ENCODE measurements at regions not wholly inside any gene's neighbourhood (a gene's known extent, or its start where the extent isn't known, plus 50 kb on each side); places are given as distances from the start of the nearest gene placed in this dataset.
"Not testable (repeated sequence)": the region's sequence is repeated elsewhere in the genome, so short reads cannot be mapped to it uniquely, and the experiment has no call there.

DNA sequence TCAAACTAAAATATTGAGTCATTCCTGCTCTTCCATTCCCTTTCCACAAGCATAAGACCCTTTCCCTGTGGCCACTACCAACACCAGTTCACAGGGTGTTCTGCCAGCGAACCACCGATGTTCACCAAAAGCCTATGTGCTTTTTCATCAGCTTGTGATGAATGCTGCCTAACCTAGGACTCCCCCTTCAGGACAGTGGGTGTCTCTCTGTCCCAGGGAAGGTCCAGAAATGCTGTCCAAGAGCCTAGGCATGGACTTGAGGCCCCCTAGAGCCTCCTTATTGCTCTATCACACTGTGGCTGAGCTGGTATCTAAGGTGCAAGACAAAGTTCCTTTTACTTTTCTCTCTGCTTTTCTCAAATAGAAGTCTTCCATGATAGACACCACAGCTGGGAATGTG lies 1015.6 kb downstream of the PCDH19 start:
- DNase-seq: peak; percentile 21

DNA sequence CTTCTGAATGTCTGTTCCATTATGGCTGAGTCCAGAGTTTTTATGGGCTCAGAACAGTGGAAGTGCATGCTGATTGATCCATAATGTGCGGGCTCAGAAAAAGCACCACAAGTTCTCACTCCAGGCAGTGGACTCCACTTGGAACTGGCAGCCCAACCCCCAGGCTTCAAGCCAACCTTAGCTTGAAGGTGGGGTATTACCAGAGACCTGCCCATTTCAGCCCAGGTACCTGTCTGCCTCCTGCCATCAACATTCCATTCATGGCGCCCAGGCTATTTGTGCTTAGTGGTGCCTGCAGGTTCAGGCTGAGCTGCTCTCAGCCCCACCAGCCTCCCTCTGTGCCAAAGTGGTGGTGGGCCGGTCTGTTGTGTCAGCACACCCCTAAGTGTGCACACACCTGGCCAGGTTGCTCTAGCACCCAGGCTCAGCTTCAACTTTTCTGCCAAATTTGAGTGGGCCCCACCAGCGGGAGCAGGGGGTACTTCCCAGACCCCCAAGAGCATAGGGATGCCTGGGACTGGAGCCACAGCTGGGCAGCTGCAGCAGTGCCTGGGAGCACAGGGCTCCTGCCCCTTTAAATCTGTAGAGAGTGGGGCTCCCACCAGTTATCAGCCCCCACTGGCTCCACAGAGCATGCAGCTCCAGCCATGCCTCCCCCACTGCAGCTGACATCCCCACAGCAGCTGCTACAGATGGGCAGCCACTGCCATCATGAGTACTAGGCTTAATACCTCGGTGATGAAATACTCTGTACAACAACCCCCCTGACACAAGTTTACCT lies 1025.3 kb downstream of the PCDH19 start:
- DNase-seq: no peak

DNA sequence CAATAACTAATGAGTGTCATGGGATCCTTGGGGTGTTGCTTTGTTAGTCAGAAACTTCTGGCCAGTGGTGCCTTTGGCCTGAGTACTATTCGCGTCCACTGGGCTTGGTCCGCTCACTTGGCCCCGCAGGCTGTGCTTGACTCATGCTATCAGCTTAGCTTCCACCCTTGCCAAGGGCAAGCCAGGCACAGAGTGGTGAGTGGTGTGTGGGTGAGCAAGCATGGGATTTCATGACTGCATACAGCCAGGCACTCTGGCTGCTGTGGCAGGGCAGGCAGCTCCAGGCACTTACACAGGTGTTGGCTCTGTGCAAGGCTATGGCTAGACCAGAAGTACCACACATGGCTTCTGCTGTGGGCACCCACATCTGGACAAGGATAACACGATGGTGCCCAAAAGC lies 1026.3 kb downstream of the PCDH19 start:
- no peak for DNase-seq

DNA sequence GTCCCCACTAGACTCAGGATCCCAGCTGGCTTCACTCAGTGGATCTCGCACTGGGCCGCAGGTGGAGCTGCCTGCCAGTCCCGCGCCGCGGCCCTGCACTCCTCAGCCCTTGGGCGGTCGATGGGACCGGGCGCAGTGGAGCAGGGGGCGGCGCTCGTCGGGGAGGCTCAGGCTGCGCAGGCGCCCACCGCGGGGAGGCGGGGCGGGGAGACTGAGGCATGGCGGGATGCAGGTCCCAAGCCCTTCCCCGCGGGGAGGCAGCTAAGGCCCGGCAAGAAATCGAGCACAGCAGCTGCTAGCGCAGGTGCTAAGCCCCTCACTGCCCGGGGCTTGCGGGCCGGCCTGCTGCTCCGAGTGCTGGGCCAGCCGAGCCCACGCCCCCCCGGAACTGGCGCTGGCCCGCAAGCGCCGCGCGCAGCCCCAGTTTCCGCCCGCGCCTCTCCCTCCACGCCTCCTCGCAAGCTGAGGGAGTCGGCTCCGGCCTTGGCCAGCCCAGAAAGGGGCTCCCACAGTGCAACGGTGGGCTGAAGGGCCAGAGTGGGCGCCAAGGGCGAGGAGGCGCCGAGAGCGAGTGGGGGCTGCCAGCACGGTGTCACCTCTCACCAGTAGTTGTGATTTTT lies 1038.0 kb downstream of the PCDH19 start:
- peak; percentile 68 for DNase-seq

DNA sequence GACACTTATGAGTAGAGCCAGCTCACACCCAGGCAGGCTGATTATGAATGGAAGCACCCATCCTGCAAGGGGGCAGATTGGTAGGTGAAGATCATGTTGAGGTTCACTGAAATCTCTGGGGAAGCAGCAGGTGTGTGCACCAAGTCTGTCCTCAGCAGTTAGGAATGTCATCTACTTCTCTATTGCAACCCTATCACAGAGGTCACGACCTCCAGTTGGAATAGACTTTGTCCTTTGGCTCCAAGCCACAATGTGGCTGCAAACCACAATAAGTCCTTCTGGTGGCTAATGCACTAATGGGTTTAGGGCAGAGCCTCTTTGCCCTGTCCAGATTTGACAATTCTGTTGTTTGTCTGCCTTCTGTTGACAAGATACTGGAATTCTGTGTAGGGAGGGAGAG lies 1056.7 kb downstream of the PCDH19 start:
- peak; percentile 25 for DNase-seq

DNA sequence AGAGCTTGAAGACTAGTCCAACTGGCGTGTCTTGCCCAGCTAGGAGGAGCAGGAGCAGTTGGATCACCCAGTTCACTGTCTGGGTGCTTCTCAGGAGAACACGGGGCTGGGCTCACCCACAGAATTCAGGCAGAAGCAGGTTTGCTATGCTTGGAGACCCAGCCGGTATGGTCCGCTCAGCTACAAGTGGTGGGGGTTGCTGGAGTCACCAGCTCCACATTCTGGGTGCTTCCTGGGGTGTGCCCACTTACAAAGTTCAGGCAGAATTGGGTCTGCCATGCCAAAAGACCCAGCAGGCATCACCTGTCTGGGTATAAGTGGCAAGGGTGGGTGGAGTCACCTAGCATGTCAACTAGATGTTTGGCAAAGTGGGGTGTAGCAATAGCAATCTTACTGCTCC lies 1061.8 kb downstream of the PCDH19 start:
- no peak for DNase-seq

DNA sequence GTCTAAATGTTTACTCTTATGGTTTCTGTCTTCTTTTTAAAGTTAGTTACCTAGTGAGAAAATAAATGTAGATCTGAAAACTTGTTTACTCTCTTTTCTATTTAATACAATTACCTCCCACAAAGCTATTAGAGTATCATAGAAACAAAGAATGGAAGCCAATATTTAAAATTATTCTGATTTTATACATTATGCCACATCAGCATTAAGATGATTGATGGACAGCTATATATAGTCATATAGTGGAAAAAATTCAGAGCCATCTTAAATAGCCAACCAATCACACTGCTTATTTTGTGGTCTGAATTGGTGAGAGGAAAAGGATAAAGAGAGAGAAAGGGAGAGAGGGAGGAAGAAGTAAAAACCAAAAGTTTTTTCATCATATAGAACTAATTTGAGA lies 1101.8 kb downstream of the PCDH19 start:
- DNase-seq: no peak

DNA sequence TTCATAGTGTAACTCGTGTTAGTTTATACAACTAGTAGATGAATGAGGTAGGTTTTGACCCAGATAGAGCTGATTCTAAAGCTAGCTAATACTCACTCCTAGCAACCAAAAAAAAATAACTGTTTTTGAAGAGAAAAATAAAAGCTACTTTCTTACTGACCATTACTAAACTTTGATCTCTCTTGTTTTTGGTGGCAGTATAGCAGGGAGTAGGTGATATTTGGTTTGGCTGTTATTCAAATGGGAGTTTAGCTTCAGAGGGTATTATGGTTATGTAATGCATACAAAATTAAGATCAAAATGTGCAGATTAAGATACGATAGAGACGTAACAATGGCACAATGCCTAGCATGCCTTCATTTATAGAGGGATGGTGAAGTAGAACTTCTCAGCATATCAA lies 1104.5 kb downstream of the PCDH19 start:
- DNase-seq: no peak

DNA sequence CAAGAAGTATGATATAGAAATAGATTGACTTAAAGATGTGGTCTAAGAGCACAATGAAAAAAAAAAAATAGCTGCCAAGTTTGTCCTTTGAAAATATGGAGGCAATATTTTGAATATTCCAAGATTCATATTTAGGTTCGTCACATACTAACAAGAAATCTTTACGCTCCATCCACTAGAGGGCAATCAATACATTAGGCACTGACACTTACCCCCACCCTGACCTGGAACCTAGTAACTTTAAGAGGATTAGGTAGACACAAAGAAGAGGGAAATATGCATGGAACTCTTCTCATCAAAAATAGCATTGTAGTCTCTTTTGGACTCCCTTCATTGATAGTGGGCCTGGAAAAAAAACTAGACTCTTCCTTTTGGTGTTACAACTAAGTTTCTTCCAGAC lies 1108.1 kb downstream of the PCDH19 start:
- peak; percentile 64 for DNase-seq

DNA sequence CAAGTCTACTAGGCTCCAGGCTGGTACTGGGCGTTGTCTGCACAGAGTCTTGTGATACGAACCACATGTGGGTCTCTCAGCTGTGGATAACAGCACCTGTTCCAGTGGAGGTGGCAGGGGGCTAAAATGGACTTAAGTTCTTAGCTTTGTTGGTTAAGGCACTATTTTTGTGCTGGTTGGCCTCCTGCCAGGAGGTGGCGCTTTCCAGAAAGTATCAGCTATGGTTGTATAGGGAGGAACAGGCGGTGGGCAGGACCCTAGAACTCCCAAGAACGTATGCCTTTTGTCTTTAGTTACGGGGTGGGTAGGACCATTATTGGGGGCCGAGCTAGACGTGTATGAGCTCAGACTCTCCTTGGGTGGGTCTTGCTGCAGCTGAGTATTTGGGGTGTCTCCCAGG lies 1138.4 kb downstream of the PCDH19 start:
- DNase-seq: no peak

DNA sequence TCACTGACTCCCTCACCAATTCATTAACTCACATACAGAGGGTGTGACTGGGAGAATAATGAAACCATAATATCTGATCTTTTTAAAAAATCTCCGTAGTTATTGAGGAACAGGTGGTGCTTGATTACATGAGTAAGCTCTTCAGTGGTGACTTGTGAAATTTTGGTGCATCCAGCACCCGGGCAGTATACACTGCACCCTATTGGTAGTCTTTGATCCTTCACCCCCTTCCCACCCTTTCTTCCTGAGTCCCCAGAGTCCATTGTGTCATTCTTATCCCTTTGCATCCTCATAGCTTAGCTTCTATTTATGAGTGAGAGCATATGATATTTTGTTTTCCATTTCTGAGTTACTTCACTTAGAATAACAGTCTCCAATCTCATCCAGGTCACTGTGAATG lies 1143.8 kb downstream of the PCDH19 start:
- DNase-seq: peak; percentile 7

DNA sequence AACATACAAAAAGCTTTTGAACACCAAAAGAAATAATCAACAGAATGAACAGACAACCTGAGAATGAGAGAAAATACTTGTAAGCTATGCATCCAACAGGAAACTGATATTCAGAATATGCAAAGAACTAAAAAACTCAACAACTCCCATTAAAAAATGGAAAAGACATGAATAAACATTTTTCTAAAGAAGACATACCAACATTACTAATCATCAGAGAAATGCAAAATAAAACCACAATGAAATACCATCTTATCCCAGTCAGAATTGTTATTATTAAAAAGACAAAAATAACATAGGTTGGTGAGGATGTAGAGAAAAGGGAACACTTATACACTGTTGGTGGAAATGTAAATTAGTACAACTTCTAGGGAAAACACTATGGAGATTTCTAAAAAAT lies 1161.9 kb downstream of the PCDH19 start:
- DNase-seq: no peak

DNA sequence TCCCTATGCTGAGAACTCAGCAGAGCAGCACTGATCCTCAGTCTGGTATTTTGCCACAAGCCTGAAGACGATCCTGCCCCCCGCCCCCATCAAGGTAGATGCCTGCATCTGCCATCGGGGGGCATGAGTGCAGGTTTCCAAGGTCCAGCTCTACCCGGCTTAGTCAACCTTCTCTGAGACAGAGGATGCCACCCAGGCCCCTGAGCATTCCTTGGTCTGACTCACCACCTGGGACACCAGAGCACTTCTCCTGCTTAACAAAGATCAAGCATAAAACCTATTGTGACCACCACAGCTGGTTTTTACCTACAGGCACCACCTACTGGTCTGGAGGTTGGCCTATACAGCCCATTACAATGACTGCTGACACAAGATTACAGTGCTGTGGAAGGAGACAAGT lies 1168.1 kb downstream of the PCDH19 start:
- DNase-seq: peak; percentile 9

DNA sequence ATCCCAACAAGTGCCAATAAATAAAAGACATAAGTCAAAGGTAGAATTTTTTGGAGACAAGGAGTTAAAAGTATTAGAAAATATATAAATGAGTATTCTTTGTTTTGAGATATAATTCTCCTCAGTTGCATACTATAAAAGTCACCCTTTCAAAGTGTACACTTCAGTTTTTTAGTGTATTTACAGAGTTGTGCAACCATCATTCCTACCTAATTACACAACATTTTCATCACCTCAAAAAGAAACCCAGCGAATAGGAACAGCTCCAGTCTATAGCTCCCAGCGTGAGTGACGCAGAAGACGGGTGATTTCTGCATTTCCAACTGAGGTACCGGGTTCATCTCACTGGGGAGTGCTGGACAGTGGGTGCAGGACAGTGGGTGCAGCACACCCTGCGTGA lies 1175.7 kb downstream of the PCDH19 start:
- not testable (repeated sequence) for DNase-seq

DNA sequence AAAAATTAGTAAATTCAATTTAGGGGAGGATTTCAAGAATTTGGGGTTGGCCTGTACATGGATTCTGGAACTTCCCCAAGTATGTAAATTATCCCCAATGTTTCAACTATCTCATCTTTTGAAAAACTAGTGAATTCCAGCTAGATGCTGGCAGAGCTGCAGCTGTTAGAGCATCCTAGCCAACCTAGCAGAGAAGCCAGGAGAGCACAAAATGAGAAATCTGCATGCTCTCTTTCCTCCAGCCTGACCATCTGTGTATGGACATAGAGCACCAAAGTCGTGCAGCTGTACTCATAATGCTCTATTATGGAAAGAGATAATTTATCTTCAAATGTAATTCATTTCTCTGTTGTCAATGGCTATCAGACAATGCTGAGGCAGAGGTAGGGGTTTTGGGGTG lies 1217.7 kb downstream of the PCDH19 start:
- DNase-seq: no peak

DNA sequence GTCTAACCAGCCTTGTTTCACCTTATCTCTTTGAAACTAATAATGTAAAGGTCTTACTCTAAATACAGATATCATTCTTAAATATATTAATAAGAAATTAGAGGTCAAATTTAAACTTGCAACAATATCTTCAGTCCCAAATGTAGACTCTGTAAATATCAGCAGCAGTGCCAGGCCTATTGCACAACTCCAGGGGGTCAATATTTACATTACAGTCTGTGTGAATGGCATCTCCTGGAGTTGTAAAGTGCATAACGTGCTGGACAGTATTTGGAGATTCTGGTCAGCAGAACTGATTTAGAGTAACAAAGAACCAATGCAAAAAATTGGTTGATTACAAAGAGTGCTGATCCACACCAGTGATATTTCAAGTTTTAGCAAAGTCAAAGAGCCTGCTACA lies 1225.9 kb downstream of the PCDH19 start:
- DNase-seq: peak; percentile 66

DNA sequence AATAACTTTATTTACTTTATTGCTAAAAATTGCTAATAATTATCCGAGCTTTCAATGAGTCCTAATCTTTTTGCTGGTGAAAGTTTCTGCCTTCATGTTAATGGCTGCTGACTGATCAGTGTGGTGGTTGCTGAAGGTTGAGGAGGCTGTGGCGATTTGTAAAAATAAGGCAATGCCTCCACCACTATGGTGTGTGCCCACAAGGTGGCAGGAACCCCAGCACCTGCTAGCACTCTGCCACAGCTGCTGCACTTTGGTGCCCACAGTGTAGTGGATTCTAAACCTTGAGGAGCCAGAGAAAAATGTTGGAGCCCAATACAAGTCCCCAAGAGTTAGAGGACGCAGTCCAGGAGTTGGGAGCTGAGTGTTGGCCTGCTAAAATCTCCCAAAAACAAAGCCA lies 1237.1 kb downstream of the PCDH19 start:
- peak; percentile 36 for DNase-seq

DNA sequence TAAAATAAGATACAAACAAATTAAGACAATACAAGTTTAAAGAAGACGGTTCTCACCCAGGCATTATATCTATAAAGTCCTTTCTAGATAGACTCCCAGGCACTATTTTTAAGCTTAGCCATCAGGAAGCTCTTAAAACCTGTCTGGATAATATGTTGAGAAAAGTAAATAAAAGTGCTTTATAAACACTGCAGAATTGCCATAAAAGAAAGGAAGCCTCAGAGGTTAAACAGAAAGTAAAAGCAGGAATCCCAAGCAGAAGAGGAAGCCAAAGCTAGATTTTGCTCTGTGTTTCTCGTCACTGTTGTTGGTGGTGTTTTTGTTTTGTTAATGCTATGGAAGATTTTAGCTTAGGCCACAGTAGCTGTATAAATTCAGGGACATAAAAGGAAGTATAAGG lies 1267.3 kb downstream of the PCDH19 start:
- DNase-seq: peak; percentile 31

DNA sequence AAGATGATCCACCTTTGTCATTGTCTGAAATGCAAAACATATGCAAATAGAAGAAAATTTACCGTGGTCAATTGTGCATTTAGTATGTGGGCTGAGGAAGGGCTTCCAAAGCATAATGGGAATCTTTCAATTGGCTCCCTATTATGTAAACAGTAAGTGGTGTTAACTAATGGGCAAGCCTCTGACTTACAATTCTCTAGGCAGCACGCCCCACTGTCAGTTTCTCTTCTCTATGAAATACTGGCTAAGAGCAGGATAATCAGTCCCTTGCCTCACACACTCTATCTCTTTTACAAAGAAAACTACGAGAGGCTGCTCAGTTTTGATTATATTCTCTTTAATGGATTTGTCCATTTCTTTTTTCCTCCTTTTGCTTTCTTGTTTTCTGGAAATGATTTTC lies 1272.6 kb downstream of the PCDH19 start:
- no peak for DNase-seq

DNA sequence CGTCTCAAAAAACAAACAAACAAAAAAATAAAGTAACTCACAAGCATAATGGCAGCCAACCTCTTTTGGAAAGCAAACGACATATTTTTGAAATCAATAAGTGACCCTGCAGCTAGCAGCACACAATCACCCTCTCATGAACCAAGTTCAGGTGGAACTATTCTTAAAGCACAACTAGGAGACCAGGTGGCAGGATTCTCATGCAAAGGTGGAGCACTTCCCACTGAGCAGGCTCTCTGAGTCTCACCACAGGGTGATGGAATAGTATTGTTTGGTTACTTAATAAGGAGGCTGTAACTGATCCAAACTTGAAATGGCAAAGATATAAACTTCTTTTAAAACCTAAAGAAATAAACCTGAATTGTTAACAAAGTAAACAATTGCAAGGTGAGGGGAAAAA lies 1293.1 kb downstream of the PCDH19 start:
- DNase-seq: no peak

DNA sequence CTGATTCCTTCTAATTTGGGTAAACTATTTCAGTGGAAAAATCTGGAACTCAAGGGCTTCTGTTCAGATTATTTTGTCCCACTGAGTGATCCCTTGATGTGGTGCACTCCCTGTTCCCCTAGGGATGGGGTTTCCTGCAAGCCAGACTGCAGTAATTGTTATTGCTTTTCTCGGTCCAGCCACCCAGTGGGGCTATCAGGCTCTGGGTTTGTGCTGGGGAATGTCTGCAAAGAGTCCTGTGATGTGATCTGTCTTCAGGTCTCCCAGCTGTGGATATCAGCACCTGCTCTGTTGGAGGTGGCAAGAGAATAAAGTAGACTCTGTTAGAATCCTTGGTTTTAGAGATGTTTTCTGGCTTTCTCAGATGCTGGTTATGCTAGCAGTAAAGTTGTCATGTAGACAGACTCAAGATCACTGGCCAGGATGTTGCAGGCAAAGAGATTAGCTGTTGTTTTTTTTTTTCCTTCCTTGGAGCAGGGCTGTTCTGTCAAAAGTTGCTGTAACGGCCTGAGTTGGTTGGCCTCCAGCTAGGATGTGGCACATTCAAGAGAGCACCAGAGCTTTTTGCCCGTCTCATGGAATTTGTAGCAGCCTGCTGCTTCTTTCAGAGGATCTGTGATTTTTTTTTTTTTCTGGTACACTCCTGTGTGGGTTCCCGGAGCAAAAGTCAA lies 1314.0 kb downstream of the PCDH19 start:
- DNase-seq: no peak

DNA sequence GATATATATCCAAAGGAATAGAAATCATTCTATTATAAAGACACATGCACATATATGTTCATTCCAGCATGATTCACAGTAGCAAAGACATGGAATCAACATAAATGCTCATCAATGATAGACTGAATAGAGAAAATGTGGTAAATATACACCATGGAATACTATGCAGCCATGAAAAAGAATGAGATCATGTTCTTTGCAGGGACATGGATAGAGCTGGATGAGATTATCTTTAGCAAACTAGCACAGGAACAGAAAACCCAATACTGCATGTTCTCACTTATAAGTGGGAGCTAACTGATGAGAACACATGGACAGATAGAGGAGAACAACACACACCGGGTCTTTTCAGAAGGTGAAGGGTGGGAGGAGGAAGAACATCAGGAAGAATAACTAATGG lies 1318.6 kb downstream of the PCDH19 start:
- DNase-seq: no peak

DNA sequence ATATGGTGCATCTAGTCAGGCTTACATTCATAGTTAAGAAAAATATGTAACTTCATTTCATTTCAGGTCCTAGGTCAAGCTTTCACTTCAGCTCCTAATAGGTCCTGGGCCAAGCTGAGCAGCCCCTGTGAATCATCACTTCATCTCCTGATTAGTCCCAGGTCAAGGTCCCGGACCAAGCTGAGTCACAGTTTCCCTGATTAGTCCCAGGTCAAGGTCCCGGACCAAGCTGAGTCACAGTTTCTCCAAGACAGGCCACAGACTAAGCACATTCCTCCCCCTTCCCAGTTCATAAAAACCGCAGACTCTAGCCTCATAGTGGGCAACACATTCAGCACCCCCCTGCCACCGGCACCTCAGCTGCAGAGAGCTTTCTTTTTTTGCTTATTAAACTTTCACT lies 1331.8 kb downstream of the PCDH19 start:
- DNase-seq: no peak

DNA sequence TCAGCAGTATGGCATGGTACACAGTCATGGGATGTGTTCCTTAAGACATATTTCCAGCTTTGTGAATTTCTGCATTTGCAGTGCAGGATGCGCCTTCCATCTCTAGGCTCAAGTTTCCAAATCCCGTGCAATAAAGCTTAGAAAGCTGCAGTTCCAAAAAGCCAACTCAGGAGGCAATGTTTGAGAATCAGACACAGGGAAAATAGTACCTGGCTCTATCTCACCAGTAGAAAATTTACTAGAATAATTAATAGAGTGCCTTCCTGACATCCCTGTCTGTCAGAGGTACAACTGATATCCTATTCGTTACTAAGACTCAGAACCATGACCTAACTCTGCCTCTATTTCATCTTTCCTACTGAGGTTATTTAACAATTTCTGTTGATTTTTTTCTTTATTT lies 1333.0 kb downstream of the PCDH19 start:
- DNase-seq: peak; percentile 3
